ENCODE measurements at regions not wholly inside any gene's neighbourhood (a gene's known extent, or its start where the extent isn't known, plus 50 kb on each side); places are given as distances from the start of the nearest gene placed in this dataset.

- TF ChIP-seq CTCF (IDR thresholded peaks at IDR 0.05; ENCODE audit: control extremely low read depth, extremely low read depth, low read depth, missing control alignments) = no peak
- no peak for DNase-seq (ENCODE audit: extremely low spot score)
- POLR2A ChIA-PET = no interaction called here
- CTCF ChIA-PET = no interaction called here
Observed at GRCh38 chr1:11373029-11373894, 100.3 kb downstream of the UBIAD1 start.

DNA sequence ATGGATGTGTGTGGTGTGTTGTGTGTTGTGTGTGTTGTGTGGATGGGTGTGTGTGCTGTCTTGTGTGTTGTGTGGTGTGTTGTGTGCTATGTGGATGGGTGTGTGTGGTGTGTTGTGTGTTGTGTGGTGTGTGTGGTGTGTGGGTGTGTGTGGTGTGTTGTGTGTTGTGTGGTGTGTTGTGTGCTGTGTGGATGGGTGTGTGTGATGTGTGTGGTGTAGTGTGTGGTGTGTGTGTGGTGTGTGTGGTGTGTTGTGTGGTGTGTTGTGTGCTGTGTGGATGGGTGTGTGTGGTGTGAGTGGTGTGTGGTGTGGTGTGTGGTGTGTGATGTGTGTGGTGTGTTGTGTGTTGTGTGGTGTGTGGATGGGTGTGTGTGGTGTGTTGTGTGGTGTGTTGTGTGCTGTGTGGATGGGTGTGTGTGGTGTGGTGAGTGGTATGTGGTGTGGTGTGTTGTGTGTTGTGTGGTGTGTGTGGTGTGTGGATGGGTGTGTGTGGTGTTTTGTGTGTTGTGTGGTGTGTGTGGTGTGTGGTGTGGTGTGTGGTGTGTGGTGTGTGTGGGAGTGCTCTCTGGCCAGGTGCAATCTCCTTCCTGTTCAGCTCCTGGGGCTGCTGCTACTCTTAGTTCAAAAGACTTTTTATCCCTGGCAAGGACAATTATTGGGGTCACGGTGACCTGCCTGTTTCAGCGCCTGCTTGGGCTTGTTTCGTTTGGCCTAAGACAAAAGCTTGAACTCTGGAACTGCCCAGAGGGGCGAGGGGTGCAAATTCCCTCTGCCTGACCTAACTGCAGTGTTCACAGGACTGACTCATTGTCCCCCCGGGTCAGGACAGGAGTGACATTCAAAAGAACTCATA, 101.1 kb downstream of the UBIAD1 start:
- DNase-seq (ENCODE audit: extremely low spot score) = no peak
- ChIA-PET CTCF (no interaction called here), POLR2A (no interaction called here)
- no peak for TF ChIP-seq CTCF (IDR thresholded peaks at IDR 0.05; ENCODE audit: control extremely low read depth, extremely low read depth, low read depth, missing control alignments)

DNA sequence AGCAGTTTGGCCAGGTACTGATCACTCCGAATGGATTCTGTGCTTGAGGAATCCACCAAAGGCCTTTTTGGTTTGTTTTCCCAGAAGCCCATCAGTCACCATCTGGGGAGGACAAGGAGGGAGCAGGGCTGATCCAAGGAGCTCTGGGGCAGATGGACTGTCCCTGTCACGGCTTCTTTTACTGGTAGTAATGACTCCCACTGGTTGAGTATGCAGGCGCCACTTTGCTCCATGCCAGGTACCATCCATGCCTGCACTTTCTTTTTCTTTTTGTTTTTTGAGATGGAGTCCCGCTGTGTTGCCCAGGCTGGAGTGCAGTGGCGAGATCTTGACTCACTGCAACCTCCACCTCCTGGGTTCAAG, 101.7 kb downstream of the UBIAD1 start:
- no peak for TF ChIP-seq CTCF (IDR thresholded peaks at IDR 0.05; ENCODE audit: control extremely low read depth, extremely low read depth, low read depth, missing control alignments)
- DNase-seq (ENCODE audit: extremely low spot score) = no peak
- ChIA-PET POLR2A (no interaction called here), CTCF (interaction anchor here (1.2 kb wide), 1 partner anchor 11 kb away, joined by 6 read pairs; no protein-coding TSS in a partner anchor)

GRCh38 chr1:11377001-11377583, 101.9 kb upstream of the DISP3 start:
- ChIA-PET CTCF (no interaction called here), POLR2A (no interaction called here)
- no peak for TF ChIP-seq CTCF (IDR thresholded peaks at IDR 0.05; ENCODE audit: control extremely low read depth, extremely low read depth, low read depth, missing control alignments)
- no peak for DNase-seq (ENCODE audit: extremely low spot score)

DNA sequence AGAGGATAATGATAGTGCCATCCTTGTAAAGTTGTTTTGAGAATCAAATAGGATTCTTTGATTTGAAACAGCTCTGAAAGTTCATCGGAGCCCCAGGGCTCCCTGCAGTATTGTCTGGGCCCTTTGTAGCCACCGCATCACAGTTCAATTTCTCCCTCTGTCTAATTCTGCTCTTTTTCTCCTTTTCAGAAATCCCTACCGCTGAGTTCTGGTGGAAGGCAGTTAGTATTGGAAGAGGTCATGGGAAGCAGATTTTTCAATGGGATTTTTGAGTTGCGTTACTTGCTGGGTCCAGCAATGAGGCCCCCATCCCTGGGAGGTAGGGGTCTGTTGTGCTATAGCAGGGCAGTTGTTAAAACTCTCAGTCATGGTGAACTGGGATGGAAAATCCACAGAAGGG, 101.0 kb upstream of the DISP3 start:
- ChIA-PET POLR2A (no interaction called here), CTCF (no interaction called here)
- no peak for TF ChIP-seq CTCF (IDR thresholded peaks at IDR 0.05; ENCODE audit: control extremely low read depth, extremely low read depth, low read depth, missing control alignments)
- DNase-seq (ENCODE audit: extremely low spot score) = no peak

DNA sequence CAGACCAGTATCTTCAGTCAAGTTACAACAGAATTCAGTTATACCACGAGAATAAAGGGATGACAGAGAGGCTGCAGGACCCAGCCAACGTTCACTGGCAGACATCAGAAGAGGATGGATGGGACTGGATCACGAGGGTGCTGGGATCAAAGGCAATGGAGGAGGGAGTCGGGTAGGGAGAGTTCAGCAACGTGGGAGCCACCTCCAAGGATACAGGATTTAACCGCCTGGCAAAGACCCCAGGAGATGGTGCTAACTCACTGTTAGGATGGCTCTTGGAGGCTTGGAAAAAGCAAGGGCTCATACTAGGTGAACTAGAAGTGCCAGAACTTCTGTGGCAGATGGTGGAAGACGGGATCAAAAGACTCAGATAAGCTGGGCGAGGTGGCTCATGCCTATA, 99.1 kb upstream of the DISP3 start:
- DNase-seq (ENCODE audit: extremely low spot score) = no peak
- no peak for TF ChIP-seq CTCF (IDR thresholded peaks at IDR 0.05; ENCODE audit: control extremely low read depth, extremely low read depth, low read depth, missing control alignments)
- ChIA-PET CTCF (no interaction called here), POLR2A (no interaction called here)
